ENCODE measurements at regions not wholly inside any gene's neighbourhood (a gene's known extent, or its start where the extent isn't known, plus 50 kb on each side); places are given as distances from the start of the nearest gene placed in this dataset.

GRCh38 chr15:38079236-38079635, 144.8 kb downstream of the TMCO5A start:
- TF ChIP-seq POLR2A (IDR thresholded peaks at IDR 0.05; ENCODE audit: low read depth) (no peak), CTCF (IDR thresholded peaks at IDR 0.05) (no peak)
